Motor neuron (in vitro differentiated cells): ENCODE measurements at regions not wholly inside any gene's neighbourhood (a gene's known extent, or its start where the extent isn't known, plus 50 kb on each side); places are given as distances from the start of the nearest gene placed in this dataset.
A peak's percentile ranks its signal among the peaks of the same experiment; 100 is the strongest.

Source experiments
- ATAC-seq, 8 experiments: fragments of 200-7000 bp; cut with Tn5 transposase; replicated peaks in 6 of 8; 2 replicates each; pipeline ENCODE4 v1.8.0; 2021; ENCODE audit warnings: mild to moderate bottlenecking in 8 of 8, moderate library complexity in 8 of 8
- H3K27ac ChIP-seq, 2 donors: fragments of 250-450 bp; sonication (Bioruptor Pico); 2 replicates each; pipeline ENCODE4 v1.9.0; 2021; ENCODE audit warnings: antibody characterized with exemption in 2 of 2, mild to moderate bottlenecking in 2 of 2, moderate library complexity in 1 of 2
- H3K4me1 ChIP-seq, 2 donors: fragments of 250-450 bp; sonication (Bioruptor Pico); replicated peaks in 1 of 2; 2 replicates each; pipeline ENCODE4 v1.6.1; 2021; ENCODE audit warnings: antibody characterized with exemption in 2 of 2, mild to moderate bottlenecking in 2 of 2, moderate library complexity in 1 of 2
- H3K4me3 ChIP-seq, 5 donors: fragments of 250-450 bp; sonication (Bioruptor Pico); 2 replicates each; pipeline ENCODE4 v1.9.0; 2021; ENCODE audit warnings: antibody characterized with exemption in 5 of 5, mild to moderate bottlenecking in 5 of 5, moderate library complexity in 4 of 5
- whole genome bisulfite sequencing, 10 experiments: fragments of 450-650 bp; shearing (Covaris generic); methylation state at CpG; one replicate each; pipeline ENCODE4 v1.0.0; 2022; 5-methylcytosine and 5-hydroxymethylcytosine counted together
- in situ Hi-C, 9 experiments: fragments of 400-800 bp; cut with MboI; loops; one replicate each; pipeline ENCODE4 v1.15.0; 2021; ENCODE audit warnings: low sequenced_read_pairs in 9 of 9, low pct_unique_long_range_greater_than_20kb in 2 of 9; ENCODE audit not compliant: unreplicated experiment in 9 of 9

GRCh38 chr11:88420165-88420791 lies 82.7 kb upstream of the CTSC start:
- ATAC-seq, result no peak
- H3K4me1 ChIP-seq, result no peaks in the 10 kb centered on the region
- WGBS, 10 experiments, result 10 to 96% (median 80%) methylated on average over 1 to 7 of the region's 7 CpGs; no CpG with 5 or more reads in 1 of the 10 experiments
- no peak overlapping the region for H3K27ac ChIP-seq
- in situ Hi-C loops, result no loop called here
- no peak overlapping the region for H3K4me3 ChIP-seq

- Histone ChIP-seq H3K4me3 (no peak overlapping the region), H3K27ac (no peak overlapping the region), H3K4me1 (no peaks in the 10 kb centered on the region)
- peak in 1 of 8 experiments; percentile 28 for ATAC-seq
- WGBS, 10 experiments, result 29 to 100% (median 59%) methylated on average over 1 to 3 of the region's 3 CpGs; no CpG with 5 or more reads in 1 of the 10 experiments
- in situ Hi-C loops, result no loop called here
Measured at GRCh38 chr11:88418508-88418907, 81.0 kb upstream of the CTSC start.

- H3K27ac ChIP-seq, result no peak overlapping the region
- no peak for ATAC-seq
- in situ Hi-C loops, result no loop called here
- WGBS, 10 experiments, result 83 to 100% (median 100%) methylated on average over 1 of the region's 1 CpG; no CpG with 5 or more reads in 3 of the 10 experiments
- H3K4me3 ChIP-seq, result no peak overlapping the region
- no peaks in the 10 kb centered on the region for H3K4me1 ChIP-seq
Measured at GRCh38 chr11:88415495-88415894, 78.0 kb upstream of the CTSC start.

- no peak overlapping the region for H3K4me3 ChIP-seq
- no peaks in the 10 kb centered on the region for H3K4me1 ChIP-seq
- no peak overlapping the region for H3K27ac ChIP-seq
- ATAC-seq, result no peak
- in situ Hi-C loops, result no loop called here
- 67 to 100% (median 80%) methylated on average over 1 to 3 of the region's 3 CpGs; no CpG with 5 or more reads in 2 of the 10 experiments for WGBS, 10 experiments
Measured at GRCh38 chr11:88414981-88415413, 77.5 kb upstream of the CTSC start.

- 25 to 100% (median 46%) methylated on average over 1 to 5 of the region's 5 CpGs; no CpG with 5 or more reads in 1 of the 10 experiments for WGBS, 10 experiments
- no peak overlapping the region for H3K4me3 ChIP-seq
- no peaks in the 10 kb centered on the region for H3K4me1 ChIP-seq
- peak in 4 of 8 experiments; percentile 47 to 86 (median 70) for ATAC-seq
- H3K27ac ChIP-seq, result no peak overlapping the region
- in situ Hi-C loops, result no loop called here
Measured at GRCh38 chr11:88414385-88414861, 76.9 kb upstream of the CTSC start.

- no peak overlapping the region for H3K27ac ChIP-seq
- in situ Hi-C loops, result no loop called here
- no peak for ATAC-seq
- H3K4me3 ChIP-seq, result no peak overlapping the region
- H3K4me1 ChIP-seq, result no peaks in the 10 kb centered on the region
Measured at GRCh38 chr11:88411265-88411664, 73.7 kb upstream of the CTSC start.

- WGBS, 10 experiments, result 81 to 100% (median 86%) methylated on average over 1 to 3 of the region's 3 CpGs; no CpG with 5 or more reads in 3 of the 10 experiments
- H3K27ac ChIP-seq, result no peak overlapping the region
- no peaks in the 10 kb centered on the region for H3K4me1 ChIP-seq
- in situ Hi-C loops, result no loop called here
- ATAC-seq, result peak in 1 of 8 experiments; percentile 56
- H3K4me3 ChIP-seq, result no peak overlapping the region
Measured at GRCh38 chr11:88410656-88411055, 73.1 kb upstream of the CTSC start.

GRCh38 chr11:88410056-88410455 lies 72.5 kb upstream of the CTSC start:
- ATAC-seq, result no peak

GRCh38 chr11:88406876-88407275 lies 69.3 kb upstream of the CTSC start:
- Histone ChIP-seq H3K4me1 (no peaks in the 10 kb centered on the region), H3K27ac (no peak overlapping the region), H3K4me3 (no peak overlapping the region)
- in situ Hi-C loops, result no loop called here
- ATAC-seq, result no peak

More at GRCh38 chr11:88410056-88410455, 72.5 kb upstream of the CTSC start:
- Histone ChIP-seq H3K4me3 (no peak overlapping the region), H3K27ac (no peak overlapping the region), H3K4me1 (no peaks in the 10 kb centered on the region)
- in situ Hi-C loops, result no loop called here
- WGBS, 10 experiments, result 28 to 100% (median 70%) methylated on average over 1 to 4 of the region's 4 CpGs

GRCh38 chr11:88405853-88406252 lies 68.3 kb upstream of the CTSC start:
- no peak for ATAC-seq
- in situ Hi-C loops, result no loop called here
- 66 to 100% (median 86%) methylated on average over 2 to 4 of the region's 4 CpGs; no CpG with 5 or more reads in 1 of the 10 experiments for WGBS, 10 experiments
- Histone ChIP-seq H3K27ac (no peak overlapping the region), H3K4me1 (no peaks in the 10 kb centered on the region), H3K4me3 (no peak overlapping the region)

- in situ Hi-C loops, result no loop called here
- Histone ChIP-seq H3K27ac (no peak overlapping the region), H3K4me3 (no peak overlapping the region), H3K4me1 (no peaks in the 10 kb centered on the region)
- ATAC-seq, result no peak
- 67 to 100% (median 88%) methylated on average over 1 of the region's 1 CpG; no CpG with 5 or more reads in 5 of the 10 experiments for WGBS, 10 experiments
Measured at GRCh38 chr11:88404932-88405710, 67.6 kb upstream of the CTSC start.

- no peak overlapping the region for H3K27ac ChIP-seq
- in situ Hi-C loops, result no loop called here
- no peaks in the 10 kb centered on the region for H3K4me1 ChIP-seq
- 53 to 100% (median 94%) methylated on average over 1 to 2 of the region's 2 CpGs for WGBS, 10 experiments
- no peak for ATAC-seq
- H3K4me3 ChIP-seq, result no peak overlapping the region
Measured at GRCh38 chr11:88404391-88404790, 66.9 kb upstream of the CTSC start.

- Histone ChIP-seq H3K4me1 (no peaks in the 10 kb centered on the region), H3K27ac (no peak overlapping the region), H3K4me3 (no peak overlapping the region)
- peak in 2 of 8 experiments; percentile 10 to 71 for ATAC-seq
- WGBS, 10 experiments, result 37 to 93% (median 78%) methylated on average over 1 to 5 of the region's 5 CpGs; no CpG with 5 or more reads in 1 of the 10 experiments
- in situ Hi-C loops, result no loop called here
Measured at GRCh38 chr11:88402784-88403183, 65.2 kb upstream of the CTSC start.
